Body of pancreas (tissue), 4 donors: ENCODE measurements at regions not wholly inside any gene's neighbourhood (a gene's known extent, or its start where the extent isn't known, plus 50 kb on each side); places are given as distances from the start of the nearest gene placed in this dataset.

Source experiments
- ATAC-seq: fragments of 150-250 bp; one replicate; pipeline ENCODE4 v1.9.1; 2016
- DNase-seq, 4 donors: peaks; one replicate each; pipeline ENCODE4 v3.0.0-alpha.2; 2019
- H3K27ac ChIP-seq, 4 donors: fragments of 200-600 bp; sonication (generic); 1 replicate in 3 of 4; 2 replicates in 1 of 4; pipeline versions ENCODE4 v1.5.1 to v1.6.1; 2016 to 2019; ENCODE audit warnings: mild to moderate bottlenecking in 1 of 4, mixed read lengths in 1 of 4, moderate library complexity in 1 of 4
- H3K27me3 ChIP-seq, 2 donors: fragments of 200-600 bp; sonication (generic); one replicate each; pipeline ENCODE4 v1.6.0; 2016; ENCODE audit warnings: mild to moderate bottlenecking in 1 of 2
- H3K36me3 ChIP-seq, 2 donors: fragments of 200-600 bp; sonication (generic); replicated peaks in 1 of 2; 2 replicates each; pipeline ENCODE4 v1.5.1; 2016; ENCODE audit warnings: low read depth in 2 of 2; ENCODE audit not compliant: insufficient read depth in 1 of 2
- H3K4me1 ChIP-seq: fragments of 200-600 bp; sonication (generic); one replicate; pipeline ENCODE4 v1.6.0; 2016
- H3K4me3 ChIP-seq, 2 donors: fragments of 200-600 bp; sonication (generic); 1 replicate in 1 of 2; 2 replicates in 1 of 2; pipeline ENCODE4 v1.5.1; 2016 to 2019
- H3K9me3 ChIP-seq, 3 donors: fragments of 200-600 bp; sonication (generic); 1 replicate in 2 of 3; 2 replicates in 1 of 3; pipeline ENCODE4 v1.5.1; 2016
- CTCF ChIP-seq, 7 experiments: fragments of 450-650 bp in 4 of 7; fragments of 200-600 bp in 3 of 7; sonication (generic) in 3 of 7; IDR thresholded peaks; one replicate each; pipeline ENCODE4 v1.5.1; 2016 to 2019; ENCODE audit warnings: antibody characterized with exemption in 7 of 7
- POLR2A ChIP-seq, 3 donors: fragments of 450-650 bp; IDR thresholded peaks; one replicate each; pipeline ENCODE4 v1.6.1; 2016; ENCODE audit warnings: antibody characterized with exemption in 3 of 3, mild to moderate bottlenecking in 2 of 3
- WGBS, 2 donors: methylation state at CpG; one replicate each; pipeline ENCODE4 v1.1.5; 2017; 5-methylcytosine and 5-hydroxymethylcytosine counted together
- intact Hi-C: fragments of 100-400 bp; cut with DNase I; formaldehyde crosslinking; loops from one replicate; pipeline ENCODE4 v1.15.1; 2023

- no peak for TF ChIP-seq POLR2A (IDR thresholded peaks at IDR 0.05)
- no peak for TF ChIP-seq CTCF (IDR thresholded peaks at IDR 0.05)
- ATAC-seq (no peak), DNase-seq (no peak)
- Histone ChIP-seq H3K27ac (no peak overlapping the region), H3K4me3 (no peak overlapping the region), H3K27me3 (no peaks in the 10 kb centered on the region), H3K9me3 (no peaks in the 10 kb centered on the region), H3K4me1 (no peaks in the 10 kb centered on the region), H3K36me3 (no peaks in the 10 kb centered on the region)
- intact Hi-C loops, result no loop called here
- 77 to 86% methylated on average over 5 of the region's 5 CpGs for WGBS, 2 donors
These were observed 60.1 kb upstream of the BASP1 start for GRCh38 chr5:17157294-17157693.

GRCh38 chr5:17157916-17158529, 59.4 kb upstream of the BASP1 start:
- intact Hi-C loops, result no loop called here
- TF ChIP-seq CTCF (IDR thresholded peaks at IDR 0.05) (no peak), POLR2A (IDR thresholded peaks at IDR 0.05) (no peak)
- Histone ChIP-seq H3K9me3 (no peaks in the 10 kb centered on the region), H3K27ac (no peak overlapping the region), H3K27me3 (no peaks in the 10 kb centered on the region), H3K4me3 (no peak overlapping the region), H3K36me3 (no peaks in the 10 kb centered on the region), H3K4me1 (no peaks in the 10 kb centered on the region)
- 75 to 80% methylated on average over 7 of the region's 7 CpGs for WGBS, 2 donors
- ATAC-seq (no peak), DNase-seq (no peak)

GRCh38 chr5:17160756-17161040, 56.7 kb upstream of the BASP1 start:
- H3K9me3 ChIP-seq, result no peaks in the 10 kb centered on the region
- no peaks in the 10 kb centered on the region for H3K27me3 ChIP-seq
- TF ChIP-seq POLR2A (IDR thresholded peaks at IDR 0.05) (no peak), CTCF (IDR thresholded peaks at IDR 0.05) (no peak)
- 79 to 87% methylated on average over 2 of the region's 2 CpGs for WGBS, 2 donors
- no peaks in the 10 kb centered on the region for H3K4me1 ChIP-seq
- H3K4me3 ChIP-seq, result no peak overlapping the region
- ATAC-seq (no peak), DNase-seq (no peak)
- no peaks in the 10 kb centered on the region for H3K36me3 ChIP-seq
- H3K27ac ChIP-seq, result no peak overlapping the region
- intact Hi-C loops, result no loop called here

GRCh38 chr5:17161662-17162061, 55.8 kb upstream of the BASP1 start:
- no peaks in the 10 kb centered on the region for H3K9me3 ChIP-seq
- H3K27ac ChIP-seq, result no peak overlapping the region
- TF ChIP-seq CTCF (IDR thresholded peaks at IDR 0.05), result no peak
- TF ChIP-seq POLR2A (IDR thresholded peaks at IDR 0.05), result no peak
- ATAC-seq, result no peak
- H3K27me3 ChIP-seq, result no peaks in the 10 kb centered on the region
- H3K4me3 ChIP-seq, result no peak overlapping the region
- 85 to 86% methylated on average over 3 of the region's 3 CpGs for WGBS, 2 donors
- H3K36me3 ChIP-seq, result no peaks in the 10 kb centered on the region
- no peaks in the 10 kb centered on the region for H3K4me1 ChIP-seq
- DNase-seq, result no peak
- intact Hi-C loops, result no loop called here

- no peaks in the 10 kb centered on the region for H3K4me1 ChIP-seq
- no peaks in the 10 kb centered on the region for H3K9me3 ChIP-seq
- TF ChIP-seq POLR2A (IDR thresholded peaks at IDR 0.05) (no peak), CTCF (IDR thresholded peaks at IDR 0.05) (no peak)
- intact Hi-C loops, result no loop called here
- H3K36me3 ChIP-seq, result no peaks in the 10 kb centered on the region
- no peak overlapping the region for H3K4me3 ChIP-seq
- no peak overlapping the region for H3K27ac ChIP-seq
- no peak for DNase-seq
- ATAC-seq, result no peak
- H3K27me3 ChIP-seq, result no peaks in the 10 kb centered on the region
These were observed 54.2 kb upstream of the BASP1 start for GRCh38 chr5:17163221-17163620.
